AG09309 (cell line): ENCODE measurements at regions not wholly inside any gene's neighbourhood (a gene's known extent, or its start where the extent isn't known, plus 50 kb on each side); places are given as distances from the start of the nearest gene placed in this dataset.

Experiments
- DNase-seq: peaks from one replicate; pipeline ENCODE4 v3.0.0-alpha.2; 2010; ENCODE audit warnings: low read depth
- H3K4me3 ChIP-seq: 2 replicates; pipeline ENCODE4 v1.5.1; 2011; ENCODE audit warnings: mild to moderate bottlenecking, low read depth, low read length, moderate library complexity; ENCODE audit not compliant: control insufficient read depth
- CTCF ChIP-seq: IDR thresholded peaks from 2 replicates; pipeline ENCODE4 v1.5.1; 2011; ENCODE audit warnings: mild to moderate bottlenecking, low read depth, low read length, inconsistent platforms; ENCODE audit not compliant: insufficient read depth, control insufficient read depth; ENCODE audit errors: missing control alignments

GRCh38 chr4:27276307-27277073 is 415.8 kb downstream of the STIM2 start:
- no peak for TF ChIP-seq CTCF
- peak; percentile 5 for DNase-seq
- H3K4me3 ChIP-seq: no peak overlapping the region

DNA sequence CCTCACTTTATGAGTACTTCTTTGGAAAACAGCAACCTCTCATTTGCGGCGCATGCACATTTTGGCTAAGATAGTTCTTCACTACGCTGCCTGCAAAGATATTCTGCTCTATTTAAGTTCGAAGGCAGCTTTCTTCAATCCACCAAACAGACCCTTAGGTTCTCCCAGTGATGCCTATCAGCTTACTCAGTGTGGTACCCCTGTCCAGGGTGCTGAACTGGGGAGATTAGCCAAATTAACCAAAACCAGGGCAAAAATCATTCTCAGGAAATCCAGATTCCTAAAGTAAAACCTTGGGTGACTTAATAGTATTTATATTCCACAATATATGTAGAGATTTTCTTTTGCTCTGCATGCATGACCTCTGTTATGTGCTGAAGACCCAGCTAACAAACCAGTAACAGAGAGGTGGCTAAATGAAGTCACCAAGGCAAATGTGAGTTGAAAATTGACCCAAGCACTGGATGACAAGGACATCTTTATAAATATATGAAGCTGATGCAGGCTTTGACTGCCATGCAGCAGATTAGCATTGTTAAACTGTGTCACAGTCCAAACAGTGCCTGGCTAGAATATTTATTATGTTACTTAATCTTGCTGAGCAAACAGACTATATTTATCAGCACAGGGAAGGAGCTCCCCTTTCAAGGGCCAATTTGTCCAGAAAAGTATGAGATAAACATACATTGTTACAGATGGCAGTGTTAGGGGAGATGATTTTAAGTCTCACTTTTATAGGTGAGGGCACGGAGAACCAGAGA is 418.2 kb downstream of the STIM2 start:
- TF ChIP-seq CTCF: no peak
- DNase-seq: peak; percentile 10
- no peak overlapping the region for H3K4me3 ChIP-seq

DNA sequence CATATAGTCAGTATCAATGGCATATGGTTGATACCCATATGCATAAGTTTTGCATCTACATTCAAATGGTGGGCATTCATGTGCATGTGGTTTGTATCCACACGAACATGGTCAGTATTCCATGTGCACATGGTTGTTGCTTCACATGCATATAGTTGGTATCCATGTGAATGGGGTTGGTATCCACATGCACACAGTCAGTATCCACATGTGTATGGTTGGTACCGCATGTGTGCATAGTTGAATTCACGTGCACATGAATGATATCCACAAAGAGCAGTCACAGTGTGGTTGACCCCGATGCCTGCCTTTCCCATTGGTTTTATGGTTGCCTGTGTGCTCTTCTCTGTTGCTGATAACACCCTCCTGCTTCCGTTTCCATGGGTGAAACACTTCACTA is 427.9 kb downstream of the STIM2 start:
- TF ChIP-seq CTCF: no peak
- no peak for DNase-seq
- no peak overlapping the region for H3K4me3 ChIP-seq

GRCh38 chr4:27289704-27290103 is 429.1 kb downstream of the STIM2 start:
- TF ChIP-seq CTCF: no peak
- no peak for DNase-seq
- H3K4me3 ChIP-seq: no peak overlapping the region

GRCh38 chr4:27293831-27294230 is 433.2 kb downstream of the STIM2 start:
- no peak for TF ChIP-seq CTCF
- no peak for DNase-seq
- no peak overlapping the region for H3K4me3 ChIP-seq

GRCh38 chr4:27304751-27305150 is 444.1 kb downstream of the STIM2 start:
- H3K4me3 ChIP-seq: no peak overlapping the region
- TF ChIP-seq CTCF: no peak
- no peak for DNase-seq
